Uterus (tissue), 2 donors: ENCODE measurements at regions not wholly inside any gene's neighbourhood (a gene's known extent, or its start where the extent isn't known, plus 50 kb on each side); places are given as distances from the start of the nearest gene placed in this dataset.

ENCODE experiments used
- POLR2A ChIP-seq, 2 donors: fragments of 450-650 bp; IDR thresholded peaks; one replicate each; pipeline ENCODE4 v1.6.1; 2016; ENCODE audit warnings: antibody characterized with exemption in 2 of 2, mild to moderate bottlenecking in 1 of 2, moderate library complexity in 1 of 2
- TF ChIP-seq, protein P1 (sequence below), 4 experiments: fragments of 200-600 bp in 2 of 4; fragments of 450-650 bp in 2 of 4; sonication (generic) in 2 of 4; IDR thresholded peaks; one replicate each; pipeline ENCODE4 v1.5.1; 2016 to 2019; ENCODE audit warnings: antibody characterized with exemption in 4 of 4, mild to moderate bottlenecking in 2 of 4, moderate library complexity in 1 of 4

DNA sequence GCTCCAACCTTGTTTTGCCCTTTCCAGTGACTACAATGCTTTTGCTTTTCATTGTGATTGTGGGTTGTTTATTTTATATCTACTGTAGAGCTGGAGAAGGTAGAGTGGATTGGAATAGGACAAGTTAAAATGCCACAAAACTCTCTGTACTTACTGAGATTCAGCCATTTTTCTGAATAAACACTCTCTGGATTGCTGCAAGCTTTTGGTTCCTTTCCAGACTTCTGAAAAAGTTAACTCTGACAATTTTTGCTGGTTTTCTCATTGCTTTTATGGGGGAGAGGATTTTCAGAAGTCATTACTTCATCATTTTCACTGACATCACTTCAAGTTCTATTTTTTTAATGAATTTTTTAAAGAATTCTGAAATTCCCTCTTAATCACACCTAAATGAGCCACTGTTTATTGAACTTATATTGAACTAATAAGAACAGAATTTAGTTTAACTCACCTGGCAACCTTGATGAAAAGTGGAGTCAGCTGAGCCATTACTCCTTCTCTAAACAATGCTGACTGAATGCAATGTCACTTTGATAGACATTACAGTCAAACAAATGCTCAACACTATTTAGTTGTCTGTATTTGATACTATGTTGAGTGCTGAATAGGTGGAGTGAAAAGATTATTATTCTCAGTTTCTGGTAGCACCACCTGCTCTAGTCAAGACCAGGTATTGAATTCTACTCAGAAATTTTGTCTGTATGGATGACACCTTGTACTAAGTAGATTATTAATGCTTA lies 303.5 kb downstream of the DLEU7 start:
- TF ChIP-seq, protein P1, sequence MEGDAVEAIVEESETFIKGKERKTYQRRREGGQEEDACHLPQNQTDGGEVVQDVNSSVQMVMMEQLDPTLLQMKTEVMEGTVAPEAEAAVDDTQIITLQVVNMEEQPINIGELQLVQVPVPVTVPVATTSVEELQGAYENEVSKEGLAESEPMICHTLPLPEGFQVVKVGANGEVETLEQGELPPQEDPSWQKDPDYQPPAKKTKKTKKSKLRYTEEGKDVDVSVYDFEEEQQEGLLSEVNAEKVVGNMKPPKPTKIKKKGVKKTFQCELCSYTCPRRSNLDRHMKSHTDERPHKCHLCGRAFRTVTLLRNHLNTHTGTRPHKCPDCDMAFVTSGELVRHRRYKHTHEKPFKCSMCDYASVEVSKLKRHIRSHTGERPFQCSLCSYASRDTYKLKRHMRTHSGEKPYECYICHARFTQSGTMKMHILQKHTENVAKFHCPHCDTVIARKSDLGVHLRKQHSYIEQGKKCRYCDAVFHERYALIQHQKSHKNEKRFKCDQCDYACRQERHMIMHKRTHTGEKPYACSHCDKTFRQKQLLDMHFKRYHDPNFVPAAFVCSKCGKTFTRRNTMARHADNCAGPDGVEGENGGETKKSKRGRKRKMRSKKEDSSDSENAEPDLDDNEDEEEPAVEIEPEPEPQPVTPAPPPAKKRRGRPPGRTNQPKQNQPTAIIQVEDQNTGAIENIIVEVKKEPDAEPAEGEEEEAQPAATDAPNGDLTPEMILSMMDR (IDR thresholded peaks at IDR 0.05): no peak
- TF ChIP-seq POLR2A (IDR thresholded peaks at IDR 0.05): no peak
